OCI-LY1 (cell line): ENCODE measurements at regions not wholly inside any gene's neighbourhood (a gene's known extent, or its start where the extent isn't known, plus 50 kb on each side); places are given as distances from the start of the nearest gene placed in this dataset.

Source experiments
- H2AFZ ChIP-seq: fragments of 200-600 bp; sonication (generic), shearing (Covaris generic); 2 replicates; pipeline ENCODE4 v1.6.0; 2014; ENCODE audit warnings: antibody characterized with exemption, mild to moderate bottlenecking, low read length
- H3F3A ChIP-seq: fragments of 200-600 bp; sonication (generic), shearing (Covaris generic); 2 replicates; pipeline ENCODE4 v1.6.0; 2014; ENCODE audit warnings: mild to moderate bottlenecking, antibody characterized with exemption, low read length, moderate library complexity; ENCODE audit not compliant: insufficient read depth
- H3K27ac ChIP-seq: fragments of 200-600 bp; sonication (generic); 2 replicates; pipeline ENCODE4 v1.5.1; 2014; ENCODE audit warnings: low read length, mixed run types, mild to moderate bottlenecking, low read depth; ENCODE audit not compliant: poor library complexity, severe bottlenecking
- H3K27me3 ChIP-seq: fragments of 200-600 bp; sonication (generic); 2 replicates; pipeline ENCODE4 v1.6.0; 2014; ENCODE audit warnings: antibody characterized with exemption, mild to moderate bottlenecking, low read length, moderate library complexity; ENCODE audit not compliant: insufficient read depth
- H3K36me3 ChIP-seq: fragments of 200-600 bp; sonication (generic); 2 replicates; pipeline ENCODE4 v1.6.1; 2014; ENCODE audit warnings: mild to moderate bottlenecking, antibody characterized with exemption, low read length, moderate library complexity, mixed read lengths; ENCODE audit not compliant: insufficient read depth
- H3K4me1 ChIP-seq: fragments of 200-600 bp; sonication (generic); 2 replicates; pipeline ENCODE4 v1.5.1; 2014; ENCODE audit warnings: mild to moderate bottlenecking, low read length, moderate library complexity; ENCODE audit not compliant: insufficient read depth, severe bottlenecking
- H3K4me2 ChIP-seq: fragments of 200-600 bp; sonication (generic), shearing (Covaris generic); 2 replicates; pipeline ENCODE4 v1.6.1; 2014; ENCODE audit warnings: low read length
- H3K4me3 ChIP-seq: fragments of 200-600 bp; sonication (generic); 2 replicates; pipeline ENCODE4 v1.5.1; 2014; ENCODE audit warnings: low read length, low read depth, mild to moderate bottlenecking, mixed read lengths; ENCODE audit not compliant: poor library complexity, severe bottlenecking
- H3K79me2 ChIP-seq: fragments of 200-600 bp; shearing (Covaris generic); 2 replicates; pipeline ENCODE4 v1.6.1; 2016; ENCODE audit warnings: mixed run types, low read length, mixed read lengths; ENCODE audit not compliant: insufficient read depth
- H3K9ac ChIP-seq: fragments of 200-600 bp; sonication (generic), shearing (Covaris generic); 2 replicates; pipeline ENCODE4 v1.6.1; 2014; ENCODE audit warnings: mild to moderate bottlenecking, low read length, mixed read lengths
- H3K9me2 ChIP-seq: fragments of 200-600 bp; sonication (generic), shearing (Covaris generic); 2 replicates; pipeline ENCODE4 v1.6.1; 2014; ENCODE audit warnings: low read depth, mild to moderate bottlenecking, low read length, mixed read lengths
- H3K9me3 ChIP-seq: fragments of 200-600 bp; shearing (Covaris generic); 2 replicates; pipeline ENCODE4 v1.6.1; 2014; ENCODE audit warnings: low read length, mixed read lengths
- H4K20me1 ChIP-seq: fragments of 200-600 bp; sonication (generic), shearing (Covaris generic); 2 replicates; pipeline ENCODE4 v1.6.0; 2016; ENCODE audit warnings: mild to moderate bottlenecking, low read length; ENCODE audit not compliant: insufficient read depth
- CTCF ChIP-seq: fragments of 200-600 bp; sonication (generic), shearing (Covaris generic); IDR thresholded peaks from 2 replicates; pipeline ENCODE4 v1.5.1; 2017; ENCODE audit warnings: mild to moderate bottlenecking, antibody characterized with exemption, low read length, moderate library complexity, mixed read lengths
- EZH2 ChIP-seq: fragments of 200-600 bp; sonication (generic), shearing (Covaris generic); IDR thresholded peaks from 2 replicates; pipeline ENCODE4 v1.8.0; 2017; ENCODE audit warnings: borderline replicate concordance, mixed run types, mild to moderate bottlenecking, antibody characterized with exemption, low read length, moderate library complexity, mixed read lengths

GRCh38 chr12:112740387-112740934, 51.1 kb upstream of the RPH3A start:
- Histone ChIP-seq H3K79me2 (no peaks in the 10 kb centered on the region), H3K9me3 (no peaks in the 10 kb centered on the region), H3K9ac (no peak overlapping the region), H3K27me3 (no peaks in the 10 kb centered on the region), H2AFZ (no peak overlapping the region), H3K9me2 (no peaks in the 10 kb centered on the region), H3K4me1 (no peaks in the 10 kb centered on the region), H3K4me2 (no peak overlapping the region), H3K36me3 (no peaks in the 10 kb centered on the region), H3K27ac (no peak overlapping the region), H3K4me3 (no peak overlapping the region), H4K20me1 (no peaks in the 10 kb centered on the region), H3F3A (no peaks in the 10 kb centered on the region)
- TF ChIP-seq CTCF = no peak
- no peak for TF ChIP-seq EZH2

- H3K9me3 ChIP-seq = no peaks in the 10 kb centered on the region
- H3K4me2 ChIP-seq = no peak overlapping the region
- no peak overlapping the region for H2AFZ ChIP-seq
- no peak overlapping the region for H3K4me3 ChIP-seq
- H3K36me3 ChIP-seq = no peaks in the 10 kb centered on the region
- H3K9me2 ChIP-seq = no peaks in the 10 kb centered on the region
- TF ChIP-seq EZH2 (no peak), CTCF (no peak)
- H3F3A ChIP-seq = no peaks in the 10 kb centered on the region
- H3K9ac ChIP-seq = no peak overlapping the region
- H3K4me1 ChIP-seq = no peaks in the 10 kb centered on the region
- no peaks in the 10 kb centered on the region for H3K79me2 ChIP-seq
- no peaks in the 10 kb centered on the region for H4K20me1 ChIP-seq
- H3K27ac ChIP-seq = no peak overlapping the region
- H3K27me3 ChIP-seq = no peaks in the 10 kb centered on the region
Measured at GRCh38 chr12:112741106-112741505, 50.4 kb upstream of the RPH3A start.
